T-helper 1 cell treated with Interleukin-12 subunit alpha and Interleukin-12 subunit beta and Interleukin-4 antibody, amounts not matched to agents 30 μg/mL and 1 μg/mL, for 36 hours (primary cell): ENCODE measurements at regions not wholly inside any gene's neighbourhood (a gene's known extent, or its start where the extent isn't known, plus 50 kb on each side); places are given as distances from the start of the nearest gene placed in this dataset.

ENCODE experiments used
- H3K27ac Mint-ChIP-seq: one replicate; pipeline ENCODE4 v1.8.0; 2021; ENCODE audit warnings: mild to moderate bottlenecking, mixed read lengths
- H3K27me3 Mint-ChIP-seq: one replicate; pipeline ENCODE4 v1.8.0; 2021; ENCODE audit warnings: low read depth, mixed read lengths
- H3K36me3 Mint-ChIP-seq: one replicate; pipeline ENCODE4 v1.8.0; 2021; ENCODE audit warnings: low read depth, mixed read lengths
- H3K4me1 Mint-ChIP-seq: one replicate; pipeline ENCODE4 v1.8.0; 2021; ENCODE audit warnings: low read depth, mixed read lengths
- H3K4me3 Mint-ChIP-seq: one replicate; pipeline ENCODE4 v1.8.0; 2021; ENCODE audit warnings: mild to moderate bottlenecking, moderate library complexity, mixed read lengths
- H3K9me3 Mint-ChIP-seq: one replicate; pipeline ENCODE4 v1.8.0; 2021; ENCODE audit warnings: mixed read lengths

DNA sequence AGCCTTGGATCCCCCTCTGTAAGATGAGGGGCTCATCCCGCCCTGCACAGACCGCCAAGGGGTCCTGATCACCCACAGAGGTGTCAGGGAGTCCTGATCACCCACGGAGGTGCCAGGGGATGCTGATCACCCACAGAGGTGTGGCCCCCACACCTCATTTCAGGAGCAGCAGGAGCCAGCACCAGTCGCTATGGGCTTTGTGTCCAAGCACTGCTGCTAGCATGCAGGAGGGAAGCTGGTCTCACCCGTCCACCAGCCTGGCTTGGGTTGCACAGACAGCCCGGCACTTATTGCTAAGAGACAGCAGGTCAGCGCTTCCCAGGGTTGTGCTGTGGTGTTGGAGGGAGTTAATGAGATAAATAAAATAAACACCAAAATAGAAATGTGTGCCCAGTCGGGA, 88.5 kb downstream of the ADRA2C start:
- Mint-ChIP-seq H3K36me3 (no peaks in the 10 kb centered on the region), H3K4me1 (no peaks in the 10 kb centered on the region), H3K27me3 (no peaks in the 10 kb centered on the region), H3K27ac (no peak overlapping the region), H3K9me3 (no peaks in the 10 kb centered on the region), H3K4me3 (no peak overlapping the region)

- no peaks in the 10 kb centered on the region for H3K27me3 Mint-ChIP-seq
- no peaks in the 10 kb centered on the region for H3K4me1 Mint-ChIP-seq
- no peak overlapping the region for H3K4me3 Mint-ChIP-seq
- H3K9me3 Mint-ChIP-seq: no peaks in the 10 kb centered on the region
- H3K36me3 Mint-ChIP-seq: no peaks in the 10 kb centered on the region
- no peak overlapping the region for H3K27ac Mint-ChIP-seq
Measured at GRCh38 chr4:3855646-3856045, 89.5 kb downstream of the ADRA2C start.

- no peaks in the 10 kb centered on the region for H3K4me1 Mint-ChIP-seq
- no peak overlapping the region for H3K4me3 Mint-ChIP-seq
- H3K27ac Mint-ChIP-seq: no peak overlapping the region
- no peaks in the 10 kb centered on the region for H3K36me3 Mint-ChIP-seq
- no peaks in the 10 kb centered on the region for H3K9me3 Mint-ChIP-seq
- no peaks in the 10 kb centered on the region for H3K27me3 Mint-ChIP-seq
Measured at GRCh38 chr4:3856604-3857204, 90.5 kb downstream of the ADRA2C start.

DNA sequence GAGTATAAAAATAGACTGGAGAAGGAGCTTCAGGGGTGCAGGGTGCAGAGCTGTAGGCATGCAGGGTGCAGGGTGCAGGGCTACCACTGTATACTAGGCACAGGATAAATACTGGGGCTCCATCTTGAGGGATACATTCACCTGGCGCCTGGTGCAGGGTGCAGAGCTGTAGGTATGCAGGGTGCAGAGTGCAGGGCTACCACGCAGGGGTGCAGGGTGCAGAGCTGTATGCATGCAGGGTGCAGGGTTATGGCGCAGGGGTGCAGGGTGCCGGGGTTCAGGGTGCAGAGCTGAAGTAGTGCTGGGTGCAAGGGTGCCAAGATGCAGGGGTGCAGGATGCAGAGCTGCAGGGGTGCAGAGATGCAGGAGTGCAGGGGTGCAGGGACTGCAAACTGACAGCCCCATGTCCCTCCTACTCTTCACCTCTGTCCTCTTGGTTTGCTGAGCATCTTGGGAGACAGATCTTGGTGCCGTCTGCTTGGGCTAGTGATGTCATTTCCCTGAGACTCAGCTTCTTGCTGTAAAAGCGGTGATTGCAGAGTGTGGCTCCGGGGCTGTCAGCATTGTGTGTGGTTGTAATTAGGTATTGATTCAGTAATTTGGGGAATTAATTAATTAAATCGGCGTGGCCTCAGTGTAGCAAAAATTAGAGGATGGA, 91.2 kb downstream of the ADRA2C start:
- no peak overlapping the region for H3K27ac Mint-ChIP-seq
- no peak overlapping the region for H3K4me3 Mint-ChIP-seq

DNA sequence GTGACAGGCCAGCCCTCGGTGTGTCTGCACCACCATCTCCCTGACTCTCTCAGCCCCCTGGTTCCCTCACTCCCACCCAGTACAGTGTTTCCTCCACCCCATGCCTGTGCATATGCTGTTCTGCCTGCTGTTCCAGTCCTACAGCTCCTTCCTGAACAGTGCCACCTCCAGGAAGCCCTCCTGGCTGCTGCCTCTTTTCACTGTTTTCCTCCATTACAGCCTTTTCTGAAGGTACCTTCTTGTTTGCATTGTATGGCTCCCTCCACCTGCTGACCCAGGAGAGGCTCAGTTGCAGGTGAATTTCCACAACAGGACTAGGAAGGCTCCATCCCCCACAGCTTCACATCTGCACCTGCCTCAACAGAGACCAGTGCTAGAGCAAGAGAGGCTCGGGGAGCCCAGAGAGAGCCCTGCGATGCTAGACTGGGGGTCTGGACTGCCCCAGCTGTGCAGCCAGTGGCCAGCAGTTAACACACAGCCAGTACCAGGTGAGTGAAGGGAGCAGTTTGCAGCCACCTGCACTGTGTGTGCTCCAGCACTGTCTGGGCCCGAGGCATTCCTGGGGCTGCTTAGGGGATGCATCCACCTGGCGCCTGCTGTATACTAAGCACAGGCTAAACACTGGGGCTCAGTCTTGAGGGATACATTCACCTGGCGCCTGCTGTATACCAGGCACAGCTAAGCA, 92.0 kb downstream of the ADRA2C start:
- H3K27me3 Mint-ChIP-seq: no peaks in the 10 kb centered on the region
- no peaks in the 10 kb centered on the region for H3K4me1 Mint-ChIP-seq
- H3K36me3 Mint-ChIP-seq: no peaks in the 10 kb centered on the region
- H3K4me3 Mint-ChIP-seq: no peak overlapping the region
- H3K9me3 Mint-ChIP-seq: no peaks in the 10 kb centered on the region
- no peak overlapping the region for H3K27ac Mint-ChIP-seq

More for the DNA sequence above, 91.2 kb downstream of the ADRA2C start:
- Mint-ChIP-seq H3K4me1 (no peaks in the 10 kb centered on the region), H3K9me3 (no peaks in the 10 kb centered on the region), H3K27me3 (no peaks in the 10 kb centered on the region), H3K36me3 (no peaks in the 10 kb centered on the region)

DNA sequence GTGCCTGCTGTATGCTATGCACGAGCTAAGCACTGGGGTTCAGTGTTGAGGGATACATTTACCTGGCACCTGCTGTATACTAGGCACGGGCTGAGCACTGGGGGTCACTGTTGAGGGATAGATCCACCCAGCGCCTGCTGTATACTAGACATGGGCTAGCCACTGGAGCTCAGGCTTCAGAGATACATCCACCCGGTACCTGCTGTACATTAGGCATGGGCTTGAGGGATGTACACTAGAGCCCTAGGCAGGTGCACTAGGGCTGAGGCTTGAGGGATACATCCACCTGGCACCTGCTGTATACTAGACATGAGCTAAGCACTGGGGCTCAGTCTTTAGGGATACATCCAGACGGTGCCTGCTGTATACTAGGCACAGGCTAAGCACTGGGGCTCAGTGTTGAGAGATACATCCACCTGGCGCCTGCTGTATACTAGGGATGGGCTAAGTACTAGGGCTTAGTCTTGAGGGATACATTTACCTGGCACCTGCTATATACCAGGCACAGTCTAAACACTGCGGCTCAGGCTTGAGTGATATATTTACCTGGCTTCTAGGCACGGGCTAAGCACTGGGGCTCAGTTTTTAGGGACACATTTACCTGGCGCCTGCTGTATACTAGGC, 92.7 kb downstream of the ADRA2C start:
- H3K27ac Mint-ChIP-seq: no peak overlapping the region
- H3K27me3 Mint-ChIP-seq: no peaks in the 10 kb centered on the region
- H3K36me3 Mint-ChIP-seq: no peaks in the 10 kb centered on the region
- no peaks in the 10 kb centered on the region for H3K4me1 Mint-ChIP-seq
- H3K9me3 Mint-ChIP-seq: no peaks in the 10 kb centered on the region
- H3K4me3 Mint-ChIP-seq: no peak overlapping the region

DNA sequence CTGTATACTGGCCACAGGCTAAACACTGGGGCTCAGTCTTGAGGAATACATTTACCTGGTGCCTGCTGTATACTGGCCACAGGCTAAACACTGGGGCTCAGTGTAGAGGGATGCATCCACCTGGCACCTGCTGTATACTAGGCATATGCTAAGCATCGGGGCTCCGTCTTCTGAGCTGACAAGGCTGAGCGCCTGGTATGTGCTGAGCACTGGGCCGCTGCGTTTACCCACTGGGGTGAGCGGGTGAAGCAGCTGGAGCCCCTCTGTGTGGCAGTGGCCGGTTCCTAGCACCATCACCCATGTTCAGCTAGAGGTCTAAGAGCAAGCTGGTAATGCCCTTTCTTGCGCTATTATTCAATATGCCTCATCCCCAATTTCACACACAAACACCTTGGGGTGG, 93.4 kb downstream of the ADRA2C start:
- H3K4me1 Mint-ChIP-seq: no peaks in the 10 kb centered on the region
- no peaks in the 10 kb centered on the region for H3K9me3 Mint-ChIP-seq
- H3K27me3 Mint-ChIP-seq: no peaks in the 10 kb centered on the region
- no peak overlapping the region for H3K27ac Mint-ChIP-seq
- H3K4me3 Mint-ChIP-seq: no peak overlapping the region
- H3K36me3 Mint-ChIP-seq: no peaks in the 10 kb centered on the region

GRCh38 chr4:3860061-3860912, 94.1 kb downstream of the ADRA2C start:
- no peak overlapping the region for H3K27ac Mint-ChIP-seq
- no peak overlapping the region for H3K4me3 Mint-ChIP-seq
- no peaks in the 10 kb centered on the region for H3K9me3 Mint-ChIP-seq
- no peaks in the 10 kb centered on the region for H3K4me1 Mint-ChIP-seq
- H3K27me3 Mint-ChIP-seq: no peaks in the 10 kb centered on the region
- H3K36me3 Mint-ChIP-seq: no peaks in the 10 kb centered on the region

DNA sequence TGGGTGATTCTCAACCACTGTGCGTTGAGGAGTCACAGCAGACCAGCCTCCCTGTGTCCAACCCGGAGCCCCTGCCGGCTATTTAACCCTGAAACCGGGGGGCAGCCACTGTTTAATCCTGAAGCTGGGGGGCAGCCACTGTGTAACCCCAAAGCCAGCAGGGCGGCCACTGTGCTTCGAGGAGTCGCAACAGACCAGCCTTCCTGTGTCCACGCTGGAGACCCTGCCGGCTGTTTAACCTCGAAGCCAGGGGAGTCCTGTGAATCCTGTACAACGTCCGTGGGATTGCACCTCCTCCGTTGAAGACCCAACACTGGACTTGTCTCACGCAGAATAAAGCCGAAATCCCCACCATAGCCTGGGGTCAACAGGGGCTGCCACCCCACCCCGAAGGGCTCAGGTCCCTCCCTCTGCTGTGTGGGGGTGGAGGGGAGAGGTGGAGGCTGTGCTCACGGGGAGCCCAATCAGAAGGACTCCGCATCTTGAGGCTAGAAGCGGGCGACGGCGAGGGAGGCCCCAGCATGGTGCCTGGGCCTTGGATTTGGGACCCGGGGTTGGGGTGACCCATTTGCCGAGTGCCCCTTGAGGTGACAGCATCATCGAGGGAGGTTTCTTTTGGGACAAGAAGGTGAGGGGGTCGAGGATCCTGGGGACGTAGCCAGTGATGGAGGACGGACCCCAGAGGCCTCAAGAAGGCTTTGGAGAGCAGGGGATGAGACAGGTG, 94.9 kb downstream of the ADRA2C start:
- Mint-ChIP-seq H3K4me3 (no peak overlapping the region), H3K27ac (no peak overlapping the region), H3K36me3 (no peaks in the 10 kb centered on the region), H3K9me3 (no peaks in the 10 kb centered on the region), H3K4me1 (no peaks in the 10 kb centered on the region), H3K27me3 (no peaks in the 10 kb centered on the region)

GRCh38 chr4:3861720-3862639, 95.8 kb downstream of the ADRA2C start:
- Mint-ChIP-seq H3K9me3 (no peaks in the 10 kb centered on the region), H3K27me3 (no peaks in the 10 kb centered on the region), H3K4me3 (no peak overlapping the region), H3K27ac (no peak overlapping the region), H3K36me3 (no peaks in the 10 kb centered on the region), H3K4me1 (no peaks in the 10 kb centered on the region)

DNA sequence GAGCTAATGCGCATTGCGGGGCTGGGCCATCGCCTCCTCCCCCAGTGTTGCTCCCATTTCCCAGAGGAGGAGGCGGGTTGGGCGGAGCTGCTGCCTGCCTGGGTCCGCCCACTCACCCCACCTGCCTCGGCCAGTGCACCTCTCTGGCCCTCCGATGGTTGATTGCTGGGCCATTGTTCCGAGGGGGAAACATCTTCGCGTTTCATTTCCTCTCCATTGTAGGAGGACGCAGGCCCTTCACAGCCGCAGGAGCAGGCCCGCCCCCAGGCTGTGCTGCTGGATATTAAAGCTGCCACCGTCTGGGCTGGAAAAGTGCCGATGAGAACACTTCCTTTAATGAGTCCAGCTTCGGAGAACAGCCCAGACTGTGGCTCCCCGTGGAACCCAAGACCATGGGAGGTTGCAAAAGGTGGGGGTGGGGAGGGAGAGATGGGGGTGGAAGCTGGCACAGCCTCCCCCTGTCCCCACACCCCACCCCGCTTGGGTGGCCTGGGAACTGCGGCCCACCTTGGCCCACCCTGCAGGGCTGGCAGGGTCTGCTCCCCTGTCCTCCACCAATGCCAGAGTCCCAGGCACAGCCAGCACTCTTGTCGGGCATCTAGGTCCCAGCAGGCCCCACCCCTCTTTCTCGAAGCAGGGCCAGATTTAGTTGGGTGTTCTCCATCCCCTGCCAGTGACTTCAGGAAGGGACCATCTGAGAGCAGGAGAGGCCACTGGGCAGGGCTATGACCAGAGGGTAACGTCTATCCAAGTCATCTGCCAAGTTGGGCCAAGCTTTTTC, 96.6 kb downstream of the ADRA2C start:
- H3K36me3 Mint-ChIP-seq: no peaks in the 10 kb centered on the region
- no peaks in the 10 kb centered on the region for H3K9me3 Mint-ChIP-seq
- H3K27ac Mint-ChIP-seq: no peak overlapping the region
- no peaks in the 10 kb centered on the region for H3K27me3 Mint-ChIP-seq
- no peaks in the 10 kb centered on the region for H3K4me1 Mint-ChIP-seq
- no peak overlapping the region for H3K4me3 Mint-ChIP-seq

- no peak overlapping the region for H3K27ac Mint-ChIP-seq
- no peaks in the 10 kb centered on the region for H3K36me3 Mint-ChIP-seq
- no peaks in the 10 kb centered on the region for H3K4me1 Mint-ChIP-seq
- H3K27me3 Mint-ChIP-seq: no peaks in the 10 kb centered on the region
- H3K4me3 Mint-ChIP-seq: no peak overlapping the region
- H3K9me3 Mint-ChIP-seq: no peaks in the 10 kb centered on the region
Measured at GRCh38 chr4:3863841-3864741, 97.9 kb downstream of the ADRA2C start.
